ENCODE measurements at regions not wholly inside any gene's neighbourhood (a gene's known extent, or its start where the extent isn't known, plus 50 kb on each side); places are given as distances from the start of the nearest gene placed in this dataset.

GRCh38 chr5:106174903-106175302 lies 1495.8 kb downstream of the EFNA5 start:
- POLR2A ChIA-PET (ENCODE audit: low non-redundant PET) = no interaction called here
- intact Hi-C loops (cut with micrococcal nuclease; ENCODE audit: unreplicated experiment) = no loop called here
- no peaks in the 10 kb centered on the region for H3K27me3 ChIP-seq (replicated peaks; ENCODE audit: insufficient read depth, low read depth, low read length, poor library complexity)
- no peaks in the 10 kb centered on the region for H3K36me3 ChIP-seq (ENCODE audit: insufficient read depth, low read length, poor library complexity, severe bottlenecking)
- no peak for DNase-seq (ENCODE audit: low spot score)
- CTCF ChIA-PET = no interaction called here
- TF ChIP-seq CTCF (conservative IDR thresholded peaks at IDR 0.05; ENCODE audit: low read depth, low read length) (no peak), EZH2 (IDR thresholded peaks at IDR 0.05; ENCODE audit: borderline replicate concordance, low read depth, low read length, poor library complexity, severe bottlenecking) (no peak)
- BruUV-seq (replicated peaks) = no TSS peak
- peaks cover 4% of the 10 kb centered on the region for H3K9me3 ChIP-seq (ENCODE audit: low read depth, low read length, poor library complexity, severe bottlenecking)
- H3K4me1 ChIP-seq (ENCODE audit: insufficient read depth, low read length, poor library complexity, severe bottlenecking) = no peaks in the 10 kb centered on the region
- no peak overlapping the region for H3K27ac ChIP-seq (ENCODE audit: low read depth, low read length, poor library complexity, severe bottlenecking)
- H3K4me3 ChIP-seq (ENCODE audit: low read depth, low read length, poor library complexity, severe bottlenecking) = no peak overlapping the region

GRCh38 chr5:106172681-106173532 lies 1497.8 kb downstream of the EFNA5 start:
- Histone ChIP-seq H3K27ac (ENCODE audit: low read depth, low read length, poor library complexity, severe bottlenecking) (no peak overlapping the region), H3K27me3 (replicated peaks; ENCODE audit: insufficient read depth, low read depth, low read length, poor library complexity) (no peaks in the 10 kb centered on the region), H3K36me3 (ENCODE audit: insufficient read depth, low read length, poor library complexity, severe bottlenecking) (no peaks in the 10 kb centered on the region), H3K9me3 (ENCODE audit: low read depth, low read length, poor library complexity, severe bottlenecking) (peaks cover 4% of the 10 kb centered on the region), H3K4me1 (ENCODE audit: insufficient read depth, low read length, poor library complexity, severe bottlenecking) (no peaks in the 10 kb centered on the region), H3K4me3 (ENCODE audit: low read depth, low read length, poor library complexity, severe bottlenecking) (no peak overlapping the region)
- no peak for TF ChIP-seq EZH2 (IDR thresholded peaks at IDR 0.05; ENCODE audit: borderline replicate concordance, low read depth, low read length, poor library complexity, severe bottlenecking)
- no peak for TF ChIP-seq CTCF (conservative IDR thresholded peaks at IDR 0.05; ENCODE audit: low read depth, low read length)
- CTCF ChIA-PET = no interaction called here
- no TSS peak for BruUV-seq (replicated peaks)
- no peak for DNase-seq (ENCODE audit: low spot score)
- POLR2A ChIA-PET (ENCODE audit: low non-redundant PET) = no interaction called here
- intact Hi-C loops (cut with micrococcal nuclease; ENCODE audit: unreplicated experiment) = no loop called here

- POLR2A ChIA-PET (ENCODE audit: low non-redundant PET) = no interaction called here
These were observed 1499.0 kb downstream of the EFNA5 start for GRCh38 chr5:106171708-106172107.

More at GRCh38 chr5:106171708-106172107, 1499.0 kb downstream of the EFNA5 start:
- TF ChIP-seq EZH2 (IDR thresholded peaks at IDR 0.05; ENCODE audit: borderline replicate concordance, low read depth, low read length, poor library complexity, severe bottlenecking) (no peak), CTCF (conservative IDR thresholded peaks at IDR 0.05; ENCODE audit: low read depth, low read length) (no peak)
- H3K9me3 ChIP-seq (ENCODE audit: low read depth, low read length, poor library complexity, severe bottlenecking) = peaks cover 4% of the 10 kb centered on the region
- CTCF ChIA-PET = no interaction called here
- DNase-seq (ENCODE audit: low spot score) = no peak
- H3K27ac ChIP-seq (ENCODE audit: low read depth, low read length, poor library complexity, severe bottlenecking) = no peak overlapping the region
- no peak overlapping the region for H3K4me3 ChIP-seq (ENCODE audit: low read depth, low read length, poor library complexity, severe bottlenecking)
- H3K27me3 ChIP-seq (replicated peaks; ENCODE audit: insufficient read depth, low read depth, low read length, poor library complexity) = no peaks in the 10 kb centered on the region
- no TSS peak for BruUV-seq (replicated peaks)
- no peaks in the 10 kb centered on the region for H3K4me1 ChIP-seq (ENCODE audit: insufficient read depth, low read length, poor library complexity, severe bottlenecking)
- H3K36me3 ChIP-seq (ENCODE audit: insufficient read depth, low read length, poor library complexity, severe bottlenecking) = no peaks in the 10 kb centered on the region
- intact Hi-C loops (cut with micrococcal nuclease; ENCODE audit: unreplicated experiment) = no loop called here

Data from A673 (cell line).